Motor neuron (in vitro differentiated cells): ENCODE measurements at regions not wholly inside any gene's neighbourhood (a gene's known extent, or its start where the extent isn't known, plus 50 kb on each side); places are given as distances from the start of the nearest gene placed in this dataset.
"Not testable (repeated sequence)": the region's sequence is repeated elsewhere in the genome, so short reads cannot be mapped to it uniquely, and the experiment has no call there.

Experiments used
- ATAC-seq, 8 experiments: fragments of 200-7000 bp; cut with Tn5 transposase; replicated peaks in 6 of 8; 2 replicates each; pipeline ENCODE4 v1.8.0; 2021; ENCODE audit warnings: mild to moderate bottlenecking in 8 of 8, moderate library complexity in 8 of 8
- H3K27ac ChIP-seq, 2 donors: fragments of 250-450 bp; sonication (Bioruptor Pico); 2 replicates each; pipeline ENCODE4 v1.9.0; 2021; ENCODE audit warnings: antibody characterized with exemption in 2 of 2, mild to moderate bottlenecking in 2 of 2, moderate library complexity in 1 of 2
- H3K4me1 ChIP-seq, 2 donors: fragments of 250-450 bp; sonication (Bioruptor Pico); replicated peaks in 1 of 2; 2 replicates each; pipeline ENCODE4 v1.6.1; 2021; ENCODE audit warnings: antibody characterized with exemption in 2 of 2, mild to moderate bottlenecking in 2 of 2, moderate library complexity in 1 of 2
- H3K4me3 ChIP-seq, 5 donors: fragments of 250-450 bp; sonication (Bioruptor Pico); 2 replicates each; pipeline ENCODE4 v1.9.0; 2021; ENCODE audit warnings: antibody characterized with exemption in 5 of 5, mild to moderate bottlenecking in 5 of 5, moderate library complexity in 4 of 5
- WGBS, 10 experiments: fragments of 450-650 bp; shearing (Covaris generic); methylation state at CpG; one replicate each; pipeline ENCODE4 v1.0.0; 2022; 5-methylcytosine and 5-hydroxymethylcytosine counted together
- in situ Hi-C, 9 experiments: fragments of 400-800 bp; cut with MboI; loops; one replicate each; pipeline ENCODE4 v1.15.0; 2021; ENCODE audit warnings: low sequenced_read_pairs in 9 of 9, low pct_unique_long_range_greater_than_20kb in 2 of 9; ENCODE audit not compliant: unreplicated experiment in 9 of 9

GRCh38 chrX:67213686-67214085, 330.1 kb upstream of the AR start:
- H3K4me1 ChIP-seq, in situ Hi-C loops, H3K4me3 ChIP-seq, H3K27ac ChIP-seq, ATAC-seq: not testable (repeated sequence)
- WGBS, 10 experiments, result 0 to 100% (median 7%) methylated on average over 1 to 3 of the region's 3 CpGs; no CpG with 5 or more reads in 4 of the 10 experiments

GRCh38 chrX:67207912-67208311, 335.9 kb upstream of the AR start:
- in situ Hi-C loops, result no loop called here
- no peak for ATAC-seq
- H3K4me3 ChIP-seq, result no peak overlapping the region
- H3K4me1 ChIP-seq, result no peaks in the 10 kb centered on the region
- H3K27ac ChIP-seq, result no peak overlapping the region
- WGBS, 10 experiments, result 14 to 47% (median 40%) methylated on average over 1 to 4 of the region's 4 CpGs; no CpG with 5 or more reads in 7 of the 10 experiments

- Histone ChIP-seq H3K27ac (no peak overlapping the region), H3K4me1 (no peaks in the 10 kb centered on the region), H3K4me3 (no peak overlapping the region)
- no peak for ATAC-seq
- in situ Hi-C loops, result no loop called here
- 0 to 100% (median 53%) methylated on average over 1 to 2 of the region's 2 CpGs; no CpG with 5 or more reads in 6 of the 10 experiments for WGBS, 10 experiments
Measured at GRCh38 chrX:67159437-67159836, 384.4 kb upstream of the AR start.

- in situ Hi-C loops, result no loop called here
- Histone ChIP-seq H3K4me1 (no peaks in the 10 kb centered on the region), H3K4me3 (no peak overlapping the region), H3K27ac (no peak overlapping the region)
- 0 to 100% (median 76%) methylated on average over 2 to 9 of the region's 9 CpGs; no CpG with 5 or more reads in 2 of the 10 experiments for WGBS, 10 experiments
- ATAC-seq, result no peak
Measured at GRCh38 chrX:67114635-67115034, 429.2 kb upstream of the AR start.

- Histone ChIP-seq H3K4me1 (no peaks in the 10 kb centered on the region), H3K4me3 (no peak overlapping the region), H3K27ac (no peak overlapping the region)
- in situ Hi-C loops, result no loop called here
- WGBS, 10 experiments, result 0 to 37% (median 10%) methylated on average over 1 to 2 of the region's 2 CpGs; no CpG with 5 or more reads in 7 of the 10 experiments
- no peak for ATAC-seq
Measured at GRCh38 chrX:67105758-67106116, 438.1 kb upstream of the AR start.

GRCh38 chrX:67104982-67105757, 438.7 kb upstream of the AR start:
- no peak overlapping the region for H3K27ac ChIP-seq
- no peak overlapping the region for H3K4me3 ChIP-seq
- ATAC-seq, result no peak
- WGBS, 10 experiments, result 0 to 76% (median 58%) methylated on average over 1 to 6 of the region's 6 CpGs; no CpG with 5 or more reads in 2 of the 10 experiments
- H3K4me1 ChIP-seq, result no peaks in the 10 kb centered on the region
- in situ Hi-C loops, result no loop called here

GRCh38 chrX:67100031-67100884, 443.6 kb upstream of the AR start:
- no peak for ATAC-seq

DNA sequence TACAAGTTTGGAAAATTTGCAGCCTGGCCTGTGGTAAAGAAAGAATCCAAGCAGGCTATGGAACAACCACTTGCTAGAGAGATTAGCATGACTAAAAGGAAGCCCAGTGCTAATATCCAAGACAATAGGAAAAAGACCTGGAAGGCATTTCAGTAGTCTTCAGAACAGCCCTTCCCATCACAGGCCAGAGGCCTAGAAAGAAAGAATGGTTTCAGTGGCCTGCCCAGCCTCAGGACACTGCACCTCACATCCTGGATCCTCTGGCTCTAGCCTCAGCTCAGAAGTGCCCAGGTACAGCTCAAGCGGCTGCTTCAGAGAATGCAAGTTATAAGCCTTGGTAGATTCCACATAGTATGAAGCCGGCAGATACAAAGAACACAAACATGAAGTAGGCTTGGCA, 449.8 kb upstream of the AR start:
- Histone ChIP-seq H3K4me1 (no peaks in the 10 kb centered on the region), H3K27ac (no peak overlapping the region), H3K4me3 (no peak overlapping the region)
- in situ Hi-C loops, result no loop called here
- WGBS, 10 experiments, result 0 to 70% (median 14%) methylated on average over 1 to 2 of the region's 2 CpGs; no CpG with 5 or more reads in 7 of the 10 experiments
- ATAC-seq, result no peak

More at GRCh38 chrX:67100031-67100884, 443.6 kb upstream of the AR start:
- WGBS, 10 experiments, result 0 to 80% (median 8%) methylated on average over 1 to 5 of the region's 6 CpGs; no CpG with 5 or more reads in 5 of the 10 experiments
- H3K4me3 ChIP-seq, result no peak overlapping the region
- H3K4me1 ChIP-seq, result no peaks in the 10 kb centered on the region
- in situ Hi-C loops, result no loop called here
- H3K27ac ChIP-seq, result no peak overlapping the region

GRCh38 chrX:67050760-67051159, 411.9 kb upstream of the EDA2R start:
- Histone ChIP-seq H3K27ac (no peak overlapping the region), H3K4me3 (no peak overlapping the region), H3K4me1 (no peaks in the 10 kb centered on the region)
- ATAC-seq, result no peak
- 0 to 43% (median 0%) methylated on average over 1 of the region's 1 CpG; no CpG with 5 or more reads in 7 of the 10 experiments for WGBS, 10 experiments
- in situ Hi-C loops, result no loop called here

DNA sequence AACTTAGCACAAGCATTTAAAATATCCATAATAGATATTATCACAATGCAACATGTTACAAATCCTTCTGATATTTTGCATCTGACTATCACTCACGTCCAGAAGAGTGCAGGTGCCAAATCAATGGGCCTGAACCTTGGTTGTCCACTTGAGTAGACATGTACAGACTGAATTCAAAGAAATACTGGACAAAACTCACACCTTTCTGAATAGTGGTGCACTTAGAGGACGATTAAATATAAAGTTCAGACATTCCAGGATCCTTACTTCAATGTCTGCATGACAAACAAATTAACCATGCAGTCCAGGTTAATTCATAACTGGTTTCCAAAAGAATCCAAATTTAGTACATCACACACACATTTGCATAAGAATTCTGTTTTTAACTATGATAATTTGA, 406.0 kb upstream of the EDA2R start:
- ATAC-seq, result no peak
- Histone ChIP-seq H3K27ac (no peak overlapping the region), H3K4me3 (no peak overlapping the region), H3K4me1 (no peaks in the 10 kb centered on the region)
- WGBS, 10 experiments, result 0 to 35% (median 0%) methylated on average over 1 to 2 of the region's 2 CpGs; no CpG with 5 or more reads in 5 of the 10 experiments
- in situ Hi-C loops, result no loop called here

DNA sequence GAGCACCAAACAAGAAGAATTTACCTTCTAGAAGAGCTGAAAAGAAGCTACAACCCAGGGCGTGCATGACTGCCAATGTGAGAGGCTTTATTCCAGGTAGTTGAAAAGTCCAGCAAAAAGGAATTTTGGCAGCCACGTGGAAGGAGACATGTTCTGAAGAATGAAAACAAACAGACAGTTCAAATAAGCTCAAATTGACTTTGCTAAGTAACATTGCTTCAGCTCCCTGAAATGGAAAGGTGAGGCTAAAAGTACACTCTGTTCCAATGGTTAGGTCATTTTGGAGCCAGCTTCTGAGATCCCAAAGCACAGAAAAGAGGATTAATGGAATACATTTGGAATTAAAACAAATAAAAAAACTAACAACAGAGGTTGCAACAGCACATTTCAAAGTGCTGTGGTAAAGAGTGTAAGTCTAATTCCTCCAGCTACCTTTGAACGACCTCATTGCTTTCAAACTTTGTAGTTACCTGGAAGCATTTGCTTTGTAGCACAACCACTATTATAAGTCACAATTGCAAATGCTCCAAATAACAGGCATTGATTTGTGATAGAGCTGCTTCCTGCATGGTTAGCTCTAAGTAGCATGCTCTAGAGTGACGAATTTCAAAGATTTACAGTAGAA, 405.3 kb upstream of the EDA2R start:
- no peak overlapping the region for H3K4me3 ChIP-seq
- in situ Hi-C loops, result no loop called here
- no peaks in the 10 kb centered on the region for H3K4me1 ChIP-seq
- WGBS, 10 experiments, result 0 to 50% (median 27%) methylated on average over 1 to 4 of the region's 4 CpGs; no CpG with 5 or more reads in 6 of the 10 experiments
- no peak overlapping the region for H3K27ac ChIP-seq
- no peak for ATAC-seq

- ATAC-seq, result no peak
- in situ Hi-C loops, result no loop called here
- no peak overlapping the region for H3K4me3 ChIP-seq
- no peak overlapping the region for H3K27ac ChIP-seq
- no peaks in the 10 kb centered on the region for H3K4me1 ChIP-seq
- 0 to 20% methylated on average over 1 of the region's 1 CpG; no CpG with 5 or more reads in 8 of the 10 experiments for WGBS, 10 experiments
Measured at GRCh38 chrX:67004451-67004850, 365.6 kb upstream of the EDA2R start.

- ATAC-seq, result no peak
Measured at GRCh38 chrX:66994729-66995128, 355.9 kb upstream of the EDA2R start.

More at GRCh38 chrX:66994729-66995128, 355.9 kb upstream of the EDA2R start:
- in situ Hi-C loops, result no loop called here
- H3K4me3 ChIP-seq, result no peak overlapping the region
- no peaks in the 10 kb centered on the region for H3K4me1 ChIP-seq
- 0 to 44% methylated on average over 1 to 2 of the region's 2 CpGs; no CpG with 5 or more reads in 8 of the 10 experiments for WGBS, 10 experiments
- H3K27ac ChIP-seq, result no peak overlapping the region
